T-cell (primary cell): ENCODE measurements at regions not wholly inside any gene's neighbourhood (a gene's known extent, or its start where the extent isn't known, plus 50 kb on each side); places are given as distances from the start of the nearest gene placed in this dataset.
"Not testable (repeated sequence)": the region's sequence is repeated elsewhere in the genome, so short reads cannot be mapped to it uniquely, and the experiment has no call there.

Experiments
- ATAC-seq, 4 experiments: fragments of 200-7000 bp in 3 of 4; fragments of 150-1000 bp in 1 of 4; cut with Tn5 transposase; replicated peaks in 1 of 4; 1 replicate in 3 of 4; 2 replicates in 1 of 4; pipeline ENCODE4 v1.10.0; 2021; ENCODE audit warnings: moderate library complexity in 3 of 4, mild to moderate bottlenecking in 2 of 4, moderate number of reproducible peaks in 1 of 4
- CTCF ChIA-PET, 2 donors: fragments of 300-600 bp; sonication (Branson Sonifier 250); formaldehyde crosslinking; loops; one replicate each; lab custom pipeline; 2022; ENCODE audit warnings: antibody characterized with exemption in 2 of 2; lab: Charles Lee
- POLR2A ChIA-PET, 2 donors: fragments of 300-600 bp; sonication (Branson Sonifier 250); formaldehyde crosslinking; loops; one replicate each; lab custom pipeline; 2022; ENCODE audit warnings: antibody characterized with exemption in 2 of 2; lab: Charles Lee
- DNase-seq, 35 experiments: peaks; one replicate each; pipeline versions ENCODE4 v3.0.0 to v3.0.0-alpha.2; 2013 to 2023
- H3K27ac ChIP-seq: one replicate; pipeline ENCODE4 v1.5.1; 2013; ENCODE audit warnings: low read length
- H3K27me3 ChIP-seq, 2 experiments: replicated peaks in 1 of 2; 1 replicate in 1 of 2; 2 replicates in 1 of 2; pipeline versions ENCODE4 v1.6.1 to v1.7.0; 2013; ENCODE audit warnings: low read length in 1 of 2, mixed read lengths in 1 of 2; ENCODE audit not compliant: control insufficient read depth in 2 of 2, insufficient read depth in 2 of 2; ENCODE audit errors: extremely low read depth in 1 of 2
- H3K36me3 ChIP-seq, 2 donors: 1 replicate in 1 of 2; 2 replicates in 1 of 2; pipeline versions ENCODE4 v1.6.1 to v1.7.0; 2013; ENCODE audit warnings: low read length in 1 of 2; ENCODE audit not compliant: control insufficient read depth in 2 of 2, insufficient read depth in 1 of 2; ENCODE audit errors: extremely low read depth in 1 of 2
- H3K4me1 ChIP-seq, 2 experiments: 1 replicate in 1 of 2; 2 replicates in 1 of 2; pipeline versions ENCODE4 v1.6.1 to v1.7.0; 2013; ENCODE audit warnings: low read length in 2 of 2, mixed read lengths in 1 of 2; ENCODE audit not compliant: insufficient read depth in 2 of 2, control insufficient read depth in 1 of 2; ENCODE audit errors: extremely low read depth in 1 of 2
- H3K4me3 ChIP-seq, 2 donors: 1 replicate in 1 of 2; 2 replicates in 1 of 2; pipeline versions ENCODE4 v1.5.1 to v1.7.0; 2013; ENCODE audit warnings: mild to moderate bottlenecking in 2 of 2, low read length in 1 of 2, moderate library complexity in 1 of 2; ENCODE audit not compliant: control insufficient read depth in 1 of 2; ENCODE audit errors: extremely low read depth in 1 of 2
- H3K9me3 ChIP-seq: 2 replicates; pipeline ENCODE4 v1.7.0; 2013
- H3K27ac Mint-ChIP-seq, 2 donors: one replicate each; pipeline ENCODE4 v1.8.0; 2020 to 2021; ENCODE audit warnings: mild to moderate bottlenecking in 2 of 2, mixed read lengths in 2 of 2
- H3K27me3 Mint-ChIP-seq, 2 donors: one replicate each; pipeline ENCODE4 v1.8.0; 2021 to 2022; ENCODE audit warnings: mixed read lengths in 2 of 2
- H3K36me3 Mint-ChIP-seq: one replicate; pipeline ENCODE4 v1.8.0; 2021; ENCODE audit warnings: mixed read lengths
- H3K4me1 Mint-ChIP-seq, 3 donors: one replicate each; pipeline ENCODE4 v1.8.0; 2020 to 2022; ENCODE audit warnings: mixed read lengths in 3 of 3, mild to moderate bottlenecking in 1 of 3
- H3K4me3 Mint-ChIP-seq, 3 donors: one replicate each; pipeline ENCODE4 v1.8.0; 2020 to 2022; ENCODE audit warnings: mild to moderate bottlenecking in 3 of 3, mixed read lengths in 3 of 3, moderate library complexity in 3 of 3
- H3K9me3 Mint-ChIP-seq, 3 donors: one replicate each; pipeline ENCODE4 v1.8.0; 2020 to 2022; ENCODE audit warnings: mixed read lengths in 3 of 3
- WGBS: methylation state at CpG from one replicate; pipeline ENCODE4 v1.1.5; 2013; ENCODE audit warnings: missing lambda C conversion rate; ENCODE audit not compliant: insufficient coverage; 5-methylcytosine and 5-hydroxymethylcytosine counted together

- H3K4me3 Mint-ChIP-seq, H3K27ac Mint-ChIP-seq, H3K9me3 Mint-ChIP-seq, H3K4me3 ChIP-seq, H3K36me3 ChIP-seq, H3K27me3 ChIP-seq, POLR2A ChIA-PET, ATAC-seq, DNase-seq, H3K27ac ChIP-seq, H3K9me3 ChIP-seq, CTCF ChIA-PET, H3K4me1 Mint-ChIP-seq, H3K36me3 Mint-ChIP-seq, H3K4me1 ChIP-seq: not testable (repeated sequence)
- peaks cover 21 to 38% of the 10 kb centered on the region in 2 donors for H3K27me3 Mint-ChIP-seq
- WGBS, result no CpG with 5 or more reads among the region's 1 CpG
Measured at GRCh38 chr1:24268555-24268954, 50.6 kb upstream of the GRHL3 start.

- Mint-ChIP-seq H3K27me3 (peaks cover 13 to 25% of the 10 kb centered on the region in 2 donors), H3K27ac (no peak overlapping the region), H3K4me1 (no peaks in the 10 kb centered on the region), H3K4me3 (no peak overlapping the region), H3K9me3 (peaks cover 0 to 4% (median 3%) of the 10 kb centered on the region in 3 donors), H3K36me3 (no peaks in the 10 kb centered on the region)
- Histone ChIP-seq H3K27me3 (no peaks in the 10 kb centered on the region), H3K4me1 (no peaks in the 10 kb centered on the region), H3K27ac (no peak overlapping the region), H3K4me3 (no peak overlapping the region), H3K36me3 (no peaks in the 10 kb centered on the region), H3K9me3 (no peaks in the 10 kb centered on the region)
- WGBS, result 93% methylated on average over 2 of the region's 3 CpGs
- ChIA-PET CTCF (interaction anchor here in 1 of 2 donors (1.0 kb wide), 1 partner anchor 125 kb away, joined by 3 read pairs; no protein-coding TSS in a partner anchor), POLR2A (no interaction called here)
- no peak for ATAC-seq
- no peak for DNase-seq
Measured at GRCh38 chr1:24266998-24267397, 52.2 kb upstream of the GRHL3 start.

- H3K36me3 Mint-ChIP-seq, result no peaks in the 10 kb centered on the region
- DNase-seq (no peak), ATAC-seq (no peak)
- H3K27ac Mint-ChIP-seq, result no peak overlapping the region
- POLR2A ChIA-PET, result no interaction called here
- H3K9me3 Mint-ChIP-seq, result peaks cover 0 to 3% (median 0%) of the 10 kb centered on the region in 3 donors
- 72% methylated on average over 2 of the region's 9 CpGs for WGBS
- H3K4me3 Mint-ChIP-seq, result no peak overlapping the region
- H3K27me3 ChIP-seq, result no peaks in the 10 kb centered on the region
- no peaks in the 10 kb centered on the region for H3K36me3 ChIP-seq
- no peak overlapping the region for H3K27ac ChIP-seq
- no peaks in the 10 kb centered on the region for H3K9me3 ChIP-seq
- CTCF ChIA-PET, result no interaction called here
- peaks cover 9 to 20% of the 10 kb centered on the region in 2 donors for H3K27me3 Mint-ChIP-seq
- H3K4me3 ChIP-seq, result no peak overlapping the region
- no peaks in the 10 kb centered on the region for H3K4me1 ChIP-seq
- H3K4me1 Mint-ChIP-seq, result no peaks in the 10 kb centered on the region
Measured at GRCh38 chr1:24266398-24266941, 52.7 kb upstream of the GRHL3 start.

- no peaks in the 10 kb centered on the region for H3K9me3 Mint-ChIP-seq
- ChIA-PET CTCF (no interaction called here), POLR2A (no interaction called here)
- H3K4me1 Mint-ChIP-seq, result no peaks in the 10 kb centered on the region
- ATAC-seq (no peak), DNase-seq (no peak)
- Histone ChIP-seq H3K36me3 (no peaks in the 10 kb centered on the region), H3K4me3 (no peak overlapping the region), H3K27ac (no peak overlapping the region), H3K4me1 (no peaks in the 10 kb centered on the region), H3K9me3 (no peaks in the 10 kb centered on the region), H3K27me3 (peaks cover 0 to 3% of the 10 kb centered on the region in 2 experiments)
- peaks cover 0 to 2% of the 10 kb centered on the region in 2 donors for H3K27me3 Mint-ChIP-seq
- no peak overlapping the region for H3K4me3 Mint-ChIP-seq
- 100% methylated on average over 1 of the region's 1 CpG for WGBS
- no peaks in the 10 kb centered on the region for H3K36me3 Mint-ChIP-seq
- no peak overlapping the region for H3K27ac Mint-ChIP-seq
Measured at GRCh38 chr1:24263746-24264145, 55.4 kb upstream of the GRHL3 start.

- ChIA-PET POLR2A (no interaction called here), CTCF (interaction anchor here in 1 of 2 donors (0.6 kb wide), 1 partner anchor 128 kb away, joined by 3 read pairs; no protein-coding TSS in a partner anchor)
- Histone ChIP-seq H3K4me1 (no peaks in the 10 kb centered on the region), H3K4me3 (no peak overlapping the region), H3K27ac (no peak overlapping the region), H3K9me3 (no peaks in the 10 kb centered on the region), H3K36me3 (no peaks in the 10 kb centered on the region), H3K27me3 (peaks cover 0 to 3% of the 10 kb centered on the region in 2 experiments)
- peak overlapping the region in 1 of 2 donors; percentile 29 for H3K27ac Mint-ChIP-seq
- H3K27me3 Mint-ChIP-seq, result peaks cover 0 to 2% of the 10 kb centered on the region in 2 donors
- H3K9me3 Mint-ChIP-seq, result no peaks in the 10 kb centered on the region
- H3K4me1 Mint-ChIP-seq, result no peaks in the 10 kb centered on the region
- no peaks in the 10 kb centered on the region for H3K36me3 Mint-ChIP-seq
- WGBS, result no CpG with 5 or more reads among the region's 4 CpGs
- ATAC-seq, result no peak
- no peak overlapping the region for H3K4me3 Mint-ChIP-seq
- DNase-seq, result no peak
Measured at GRCh38 chr1:24263211-24263610, 55.9 kb upstream of the GRHL3 start.

- peaks cover 0 to 2% of the 10 kb centered on the region in 2 donors for H3K27me3 Mint-ChIP-seq
- H3K27ac Mint-ChIP-seq, result no peak overlapping the region
- 83% methylated on average over 2 of the region's 5 CpGs for WGBS
- H3K36me3 Mint-ChIP-seq, result no peaks in the 10 kb centered on the region
- Histone ChIP-seq H3K36me3 (no peaks in the 10 kb centered on the region), H3K4me1 (no peaks in the 10 kb centered on the region), H3K9me3 (no peaks in the 10 kb centered on the region), H3K4me3 (no peak overlapping the region), H3K27me3 (peaks cover 0 to 9% of the 10 kb centered on the region in 2 experiments), H3K27ac (no peak overlapping the region)
- no peak for DNase-seq
- POLR2A ChIA-PET, result no interaction called here
- no peaks in the 10 kb centered on the region for H3K4me1 Mint-ChIP-seq
- H3K9me3 Mint-ChIP-seq, result no peaks in the 10 kb centered on the region
- H3K4me3 Mint-ChIP-seq, result no peak overlapping the region
- CTCF ChIA-PET, result no interaction called here
- ATAC-seq, result no peak
Measured at GRCh38 chr1:24261977-24262376, 57.2 kb upstream of the GRHL3 start.
